HL-60 (cell line): ENCODE measurements at regions not wholly inside any gene's neighbourhood (a gene's known extent, or its start where the extent isn't known, plus 50 kb on each side); places are given as distances from the start of the nearest gene placed in this dataset.

Source experiments
- DNase-seq, 2 experiments: peaks; one replicate each; pipeline ENCODE4 v3.0.0-alpha.2; 2010 to 2020; ENCODE audit warnings: low read depth in 1 of 2, low spot score in 1 of 2
- H3K27ac ChIP-seq: fragments of 250-450 bp; sonication (Bioruptor Pico); replicated peaks from 2 replicates; pipeline ENCODE4 v1.5.1; 2020; ENCODE audit warnings: mild to moderate bottlenecking, moderate library complexity
- H3K27me3 ChIP-seq: fragments of 250-450 bp; sonication (Bioruptor Pico); 2 replicates; pipeline ENCODE4 v1.5.1; 2021; ENCODE audit warnings: mild to moderate bottlenecking, moderate library complexity; ENCODE audit not compliant: insufficient read depth, poor library complexity, severe bottlenecking
- H3K4me3 ChIP-seq: replicated peaks from 2 replicates; pipeline ENCODE4 v1.5.1; 2011; ENCODE audit warnings: mild to moderate bottlenecking, control low read depth, low read length; ENCODE audit not compliant: insufficient read depth
- CTCF ChIP-seq: IDR thresholded peaks from one replicate; pipeline ENCODE4 v1.5.1; 2011; ENCODE audit warnings: low read length, control low read depth, inconsistent platforms; ENCODE audit not compliant: insufficient read depth
- GABPA ChIP-seq: IDR thresholded peaks from 2 replicates; pipeline ENCODE4 v1.6.1; 2012; ENCODE audit warnings: low read depth
- POLR2AphosphoS5 ChIP-seq: IDR thresholded peaks from 2 replicates; pipeline ENCODE4 v1.6.1; 2012; ENCODE audit warnings: low read depth
- REST ChIP-seq: IDR thresholded peaks from 2 replicates; pipeline ENCODE4 v1.6.1; 2012; ENCODE audit warnings: low read depth; ENCODE audit not compliant: insufficient replicate concordance
- SPI1 ChIP-seq: IDR thresholded peaks from 2 replicates; pipeline ENCODE4 v1.6.1; 2012; ENCODE audit warnings: low read depth, mild to moderate bottlenecking, borderline replicate concordance

GRCh38 chr13:60753641-60754040 is 356.6 kb downstream of the TDRD3 start:
- Histone ChIP-seq H3K27ac (no peak overlapping the region), H3K27me3 (no peaks in the 10 kb centered on the region), H3K4me3 (no peak overlapping the region)
- no peak for DNase-seq
- TF ChIP-seq CTCF: no peak
- TF ChIP-seq REST: no peak
- TF ChIP-seq POLR2AphosphoS5: no peak
- no peak for TF ChIP-seq GABPA
- TF ChIP-seq SPI1: no peak

GRCh38 chr13:60745343-60745742 is 348.3 kb downstream of the TDRD3 start:
- Histone ChIP-seq H3K27ac (no peak overlapping the region), H3K4me3 (no peak overlapping the region), H3K27me3 (no peaks in the 10 kb centered on the region)
- no peak for DNase-seq
- no peak for TF ChIP-seq POLR2AphosphoS5
- no peak for TF ChIP-seq SPI1
- no peak for TF ChIP-seq CTCF
- no peak for TF ChIP-seq GABPA
- TF ChIP-seq REST: no peak

GRCh38 chr13:60733933-60734332 is 336.9 kb downstream of the TDRD3 start:
- Histone ChIP-seq H3K27me3 (no peaks in the 10 kb centered on the region), H3K27ac (no peak overlapping the region), H3K4me3 (no peak overlapping the region)
- DNase-seq: no peak
- no peak for TF ChIP-seq REST
- no peak for TF ChIP-seq SPI1
- TF ChIP-seq GABPA: no peak
- no peak for TF ChIP-seq POLR2AphosphoS5
- TF ChIP-seq CTCF: no peak
